Activated CD4-positive, alpha-beta T cell treated with anti-CD3 and anti-CD28 coated beads for 4 hours (primary cell): ENCODE measurements at regions not wholly inside any gene's neighbourhood (a gene's known extent, or its start where the extent isn't known, plus 50 kb on each side); places are given as distances from the start of the nearest gene placed in this dataset.

Experiments
- DNase-seq, 2 donors: peaks; one replicate each; pipeline ENCODE4 v3.0.0-alpha.2; 2020

DNA sequence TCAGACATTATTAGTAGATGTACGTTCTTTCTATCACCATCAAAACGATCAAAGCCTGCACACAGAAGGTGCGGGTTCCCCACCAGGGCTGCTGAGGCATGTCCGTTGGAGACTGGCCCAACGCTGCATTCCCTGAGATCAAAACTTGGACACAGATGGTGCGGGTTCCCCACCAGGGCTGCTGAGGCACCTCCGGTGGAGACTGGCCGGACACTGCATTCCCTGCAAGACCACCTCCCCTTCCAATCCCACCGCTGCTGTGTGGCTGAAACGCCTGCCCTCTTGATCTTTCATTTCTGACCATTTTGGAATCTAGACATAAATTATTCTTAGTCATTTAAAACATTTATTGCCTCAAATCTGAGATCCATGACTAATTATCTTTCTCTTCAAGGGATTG is 254.2 kb upstream of the SALL3 start:
- DNase-seq = no peak

DNA sequence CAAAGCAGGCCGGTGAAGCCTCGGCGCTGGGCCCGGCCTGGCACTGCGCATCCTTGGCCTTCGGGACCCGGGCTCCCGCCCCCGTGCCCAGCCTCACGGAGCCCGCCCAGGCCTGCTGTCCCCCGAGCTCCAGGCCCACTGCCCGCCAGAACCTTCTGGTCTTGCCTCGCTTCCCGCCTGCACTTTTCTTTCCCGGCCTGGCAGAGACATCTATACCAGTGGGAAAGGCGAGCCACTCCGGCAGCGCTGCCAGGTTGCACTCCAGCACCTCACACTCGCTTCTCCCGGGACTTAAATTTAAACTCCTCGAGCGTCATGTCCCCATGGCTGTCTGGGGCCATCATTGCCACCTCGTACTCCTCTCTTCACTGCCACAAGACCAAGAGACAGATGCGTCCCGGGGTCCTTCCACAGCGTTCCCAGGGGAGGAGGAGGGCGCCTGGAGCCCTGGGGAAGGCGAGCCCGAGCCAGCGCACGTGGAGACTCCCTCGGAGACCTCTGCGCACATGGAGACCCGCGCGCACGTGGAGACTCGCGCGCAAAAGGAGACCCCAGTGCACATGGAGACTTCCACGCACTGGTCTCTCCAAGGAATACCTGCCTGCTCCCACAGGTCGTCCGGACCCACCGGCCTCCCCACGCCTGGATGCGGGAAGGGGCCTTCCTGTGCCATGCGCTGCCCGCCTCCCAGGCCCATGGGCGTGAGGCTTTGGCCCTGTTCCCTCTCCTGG is 253.1 kb upstream of the SALL3 start:
- no peak for DNase-seq

DNA sequence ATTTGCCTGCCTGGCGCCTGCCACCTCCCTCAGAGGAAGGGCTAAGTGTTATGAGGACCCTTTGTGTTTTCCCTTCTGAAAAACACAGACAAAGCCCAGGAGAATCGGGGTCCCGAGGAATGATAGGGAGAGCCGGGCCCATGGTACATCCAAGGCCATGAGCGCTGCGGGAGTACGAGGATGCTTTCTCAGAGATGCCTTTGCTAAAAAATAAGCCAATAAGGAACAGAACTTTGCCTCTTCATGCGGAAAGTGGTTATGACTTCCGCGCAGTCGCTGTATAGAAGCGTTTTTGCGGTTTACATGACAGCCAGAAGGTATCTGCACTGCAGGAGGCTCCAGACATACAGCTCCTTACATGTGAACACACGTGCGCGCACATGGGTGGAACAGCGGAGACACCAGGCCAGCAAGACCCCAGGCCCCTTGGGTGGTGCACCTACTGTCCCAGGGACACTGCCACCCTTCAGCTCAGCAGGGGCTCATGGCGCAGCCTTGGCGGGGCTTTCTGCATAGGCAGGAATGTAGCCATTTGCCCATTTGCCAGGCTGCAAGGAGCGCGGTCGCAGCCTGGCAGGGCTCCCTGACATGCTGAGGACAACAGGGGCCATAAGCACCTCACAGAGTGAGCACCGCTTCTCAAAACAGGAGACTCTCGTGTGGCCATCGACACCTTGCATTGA is 252.4 kb upstream of the SALL3 start:
- no peak for DNase-seq

DNA sequence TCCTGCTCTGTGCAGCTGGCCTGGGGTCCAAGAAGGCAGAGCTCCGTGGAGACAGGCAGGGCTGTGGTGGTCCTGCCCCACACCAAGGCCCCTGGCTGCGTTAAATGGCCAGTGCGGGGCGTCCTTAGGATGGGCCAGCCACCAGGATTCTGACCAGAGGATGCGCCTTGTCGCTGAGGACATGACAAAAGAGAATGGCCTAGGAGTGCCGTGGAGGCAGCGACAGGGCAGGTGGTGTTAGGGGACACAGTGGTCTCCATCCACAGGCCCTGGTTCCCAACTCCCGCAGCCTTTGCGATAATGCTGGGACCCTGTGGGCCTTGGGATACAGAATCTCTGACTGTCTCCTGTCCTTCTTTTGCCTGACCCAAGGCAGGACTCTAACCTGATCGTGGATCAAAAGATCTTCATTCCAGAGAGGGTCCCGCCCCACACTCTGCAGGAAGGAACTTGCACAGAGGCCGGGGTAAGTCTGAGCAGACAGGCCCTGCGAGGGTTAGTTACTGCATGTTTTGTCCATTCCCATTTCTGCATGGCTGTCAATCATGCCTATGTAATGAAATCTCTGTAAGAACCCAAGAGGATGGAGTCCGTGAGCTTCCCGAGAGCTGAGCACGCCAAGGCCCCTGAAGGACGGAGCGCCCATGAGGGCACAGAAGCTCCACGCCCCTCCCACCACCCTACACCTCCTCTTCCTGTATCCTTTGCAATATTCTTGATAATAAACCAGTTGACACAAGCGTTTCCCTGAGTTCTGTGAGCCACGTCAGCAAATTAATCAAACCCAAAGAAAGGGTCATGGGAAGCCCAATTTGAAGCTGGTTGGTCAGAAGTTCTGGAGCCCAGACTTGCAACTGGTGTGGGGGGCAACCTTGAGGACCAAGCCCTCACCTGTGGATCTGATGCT is 251.5 kb upstream of the SALL3 start:
- DNase-seq = no peak

DNA sequence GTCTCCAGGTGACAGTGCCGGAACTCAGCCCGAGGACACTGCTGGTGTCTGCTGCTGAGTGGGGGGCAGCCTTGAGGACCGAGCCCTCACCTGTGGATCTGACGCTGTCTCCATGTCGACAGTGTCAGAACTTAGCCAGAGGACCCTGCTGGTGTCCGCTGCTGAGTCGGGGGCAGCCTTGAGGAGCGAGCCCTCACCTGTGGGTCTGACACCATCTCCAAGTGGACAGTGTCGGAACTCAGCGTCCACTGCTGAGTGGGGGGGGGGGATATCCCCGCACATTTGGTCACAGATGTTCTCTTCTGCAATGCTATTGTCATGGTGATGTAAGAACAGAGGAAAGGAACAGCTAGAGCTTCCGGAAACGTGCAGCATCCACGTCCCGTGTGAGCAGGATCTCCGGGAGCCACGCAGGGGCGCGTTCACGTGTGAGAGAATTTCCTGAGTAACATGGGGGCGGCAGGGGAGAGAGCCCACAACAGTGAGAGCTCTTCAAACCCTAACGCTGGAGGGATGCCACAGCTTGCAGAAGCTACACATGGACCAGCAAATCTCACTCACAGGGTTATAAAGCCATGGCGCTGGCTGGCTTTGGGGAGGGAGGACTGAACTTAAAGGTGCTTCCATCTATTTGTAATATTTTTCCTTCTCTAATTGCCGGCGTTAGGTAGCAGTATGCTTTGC is 250.7 kb upstream of the SALL3 start:
- no peak for DNase-seq

DNA sequence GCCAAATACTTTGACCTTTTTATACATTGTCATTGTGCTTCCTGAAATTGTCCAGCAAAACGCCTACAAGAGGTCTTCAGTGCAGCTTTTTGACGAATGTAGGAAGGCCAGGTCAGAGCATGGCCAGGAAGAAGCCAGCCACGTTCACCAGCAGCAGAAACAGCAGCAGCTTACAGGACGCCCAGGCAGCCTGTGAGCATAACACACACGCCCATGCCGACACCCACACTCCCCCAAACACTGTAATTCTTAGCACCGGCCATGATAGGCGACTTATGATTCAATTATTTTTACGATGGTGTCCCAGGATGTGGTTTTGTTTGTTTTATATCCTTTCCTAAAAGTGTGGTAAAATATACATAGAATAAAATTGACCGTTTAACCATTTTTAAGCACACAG is 249.1 kb upstream of the SALL3 start:
- no peak for DNase-seq

DNA sequence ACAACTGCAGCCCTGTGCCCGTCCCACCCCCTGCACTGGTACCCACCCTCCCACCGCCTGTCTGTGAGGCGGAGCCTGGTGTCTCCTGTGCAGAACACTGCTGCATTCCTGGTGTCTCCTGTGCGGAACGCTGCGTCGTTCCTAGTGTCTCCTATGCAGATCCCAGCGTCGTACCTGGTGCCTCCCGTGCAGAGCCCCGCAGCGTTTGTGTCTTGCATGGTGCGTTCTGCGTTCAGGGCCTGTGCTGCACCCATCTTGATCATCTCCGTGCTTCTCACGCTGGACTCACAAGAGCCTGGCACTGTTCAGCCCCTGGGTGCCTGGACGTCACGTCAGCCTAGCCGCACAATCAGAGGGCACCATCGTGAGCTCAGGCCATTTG is 248.6 kb upstream of the SALL3 start:
- DNase-seq = no peak

DNA sequence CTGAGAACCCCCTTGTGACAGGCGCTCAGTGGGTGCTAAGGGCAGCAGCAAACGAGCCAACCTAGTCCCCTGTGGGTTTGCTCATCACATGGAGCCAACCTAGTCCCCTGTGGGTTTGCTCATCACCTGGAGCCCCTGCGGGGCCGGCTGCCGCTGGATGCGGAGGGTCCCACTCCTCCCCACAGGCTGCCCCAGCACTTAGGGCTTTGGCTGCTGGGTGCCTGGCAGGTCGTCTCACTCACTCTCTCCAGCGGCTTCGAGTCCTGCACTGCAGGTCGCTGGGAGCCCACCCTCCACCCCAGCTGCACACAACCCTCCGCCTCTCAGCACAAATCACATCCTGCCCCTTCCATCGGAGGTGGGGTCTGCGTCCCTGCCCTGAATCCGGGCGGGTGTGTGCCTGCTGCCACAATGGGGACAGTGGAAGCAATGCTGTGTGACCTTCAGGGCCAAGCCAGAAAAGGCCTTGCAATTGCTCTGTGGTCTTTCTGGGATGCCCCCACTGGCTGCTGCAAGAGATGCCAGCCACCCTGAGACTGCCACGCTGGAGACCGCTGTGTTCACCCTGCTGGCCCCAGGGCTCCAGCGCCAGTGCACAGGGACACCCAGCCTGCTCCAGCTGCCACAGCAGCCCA is 248.1 kb upstream of the SALL3 start:
- no peak for DNase-seq

DNA sequence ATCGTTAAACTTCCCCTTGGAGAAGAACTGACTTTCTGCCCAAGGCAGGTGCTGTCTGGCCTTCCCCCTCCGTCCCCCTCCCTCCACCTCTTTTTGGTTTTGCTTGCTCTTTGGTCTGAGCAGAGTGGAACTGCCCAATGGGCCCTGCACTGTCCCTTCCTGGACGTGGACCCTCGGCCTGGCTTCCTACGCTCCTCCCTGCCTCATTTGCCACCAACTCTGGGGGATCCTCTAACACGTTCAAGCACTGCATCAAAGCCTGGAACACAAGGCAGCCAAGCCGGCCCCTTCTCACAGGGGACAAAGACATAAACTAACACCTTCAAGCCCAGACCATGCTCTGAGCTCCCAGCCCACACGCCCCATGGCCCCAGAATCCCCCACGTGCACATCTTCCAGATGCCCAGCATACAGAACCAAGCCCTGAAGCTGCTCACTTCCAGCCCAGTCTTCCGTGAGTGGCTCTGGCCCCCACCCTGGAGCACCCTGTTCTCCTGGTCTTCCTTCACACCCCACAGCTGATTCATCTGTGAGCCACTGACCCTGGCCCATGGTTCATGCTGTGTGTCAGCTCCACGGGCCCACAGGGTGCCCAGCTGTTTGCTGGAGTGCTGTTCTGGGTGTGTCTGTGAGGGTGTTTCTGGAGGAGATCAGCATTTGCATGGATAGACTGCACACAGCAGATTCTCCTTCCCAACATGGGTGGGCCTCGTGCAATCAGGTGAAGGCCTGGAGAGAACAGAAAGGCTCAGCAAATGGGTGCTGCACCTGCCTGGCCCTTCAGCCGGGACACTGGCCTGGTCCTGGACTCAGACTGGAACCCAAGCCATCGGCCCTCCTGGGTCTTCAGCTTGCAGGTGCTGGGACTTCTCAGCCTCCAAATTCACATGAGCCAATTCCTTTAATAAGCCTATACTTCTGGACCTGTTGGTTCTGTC is 247.1 kb upstream of the SALL3 start:
- no peak for DNase-seq

DNA sequence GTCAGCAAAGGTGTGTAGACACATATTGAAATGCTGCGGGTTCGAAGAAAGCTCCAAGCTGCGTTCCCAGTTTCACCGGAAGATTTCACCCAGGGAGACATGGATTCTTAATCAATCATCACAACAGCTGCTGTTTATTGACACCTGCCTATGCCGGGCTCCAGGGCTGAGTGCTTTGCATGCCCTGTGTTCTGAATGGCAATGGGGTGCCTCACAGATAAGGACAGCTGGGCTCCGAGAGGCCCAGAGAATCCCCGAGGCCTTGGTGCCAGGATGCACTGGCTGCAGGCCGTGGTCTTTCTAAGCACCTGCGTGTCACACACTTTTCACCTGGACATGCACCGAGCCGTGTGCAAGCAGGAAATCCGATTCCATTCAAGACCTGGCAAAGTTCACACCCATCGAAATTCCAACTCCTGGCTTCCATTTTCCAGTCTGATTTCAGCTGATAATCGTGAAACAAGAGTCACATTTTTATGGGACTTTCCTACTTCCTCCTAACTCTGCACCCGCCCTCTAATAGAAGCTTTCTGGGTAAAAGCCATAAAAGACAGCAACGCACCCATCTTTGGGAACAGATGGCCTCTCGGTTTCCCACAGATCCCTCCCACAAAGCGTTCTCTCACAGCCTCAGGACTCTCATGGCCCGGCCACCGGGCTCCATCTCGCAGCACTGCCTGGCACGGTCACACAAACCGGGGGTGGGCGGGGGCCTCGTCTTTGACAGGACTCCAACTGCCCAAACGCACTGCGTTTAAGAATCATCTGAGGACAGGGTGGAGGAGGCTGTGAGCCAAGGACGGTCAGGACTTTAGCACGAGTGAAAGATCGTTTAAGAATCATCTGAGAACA is 245.6 kb upstream of the SALL3 start:
- DNase-seq = no peak

DNA sequence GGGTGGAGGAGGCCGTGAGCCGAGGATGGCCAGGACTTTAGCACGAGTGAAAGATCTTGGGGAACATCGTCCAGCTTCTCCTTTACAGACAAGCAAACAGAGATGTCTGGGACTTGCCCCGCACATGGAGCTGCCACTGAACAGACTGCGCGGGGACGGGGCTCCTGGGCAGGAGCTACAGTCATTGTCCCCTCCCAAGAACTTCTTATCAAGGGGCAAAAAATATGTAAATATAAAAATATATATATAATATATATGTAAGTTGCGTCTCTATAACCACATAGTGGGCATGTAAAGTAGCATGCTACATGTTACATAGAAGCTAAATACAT is 245.0 kb upstream of the SALL3 start:
- DNase-seq = no peak

DNA sequence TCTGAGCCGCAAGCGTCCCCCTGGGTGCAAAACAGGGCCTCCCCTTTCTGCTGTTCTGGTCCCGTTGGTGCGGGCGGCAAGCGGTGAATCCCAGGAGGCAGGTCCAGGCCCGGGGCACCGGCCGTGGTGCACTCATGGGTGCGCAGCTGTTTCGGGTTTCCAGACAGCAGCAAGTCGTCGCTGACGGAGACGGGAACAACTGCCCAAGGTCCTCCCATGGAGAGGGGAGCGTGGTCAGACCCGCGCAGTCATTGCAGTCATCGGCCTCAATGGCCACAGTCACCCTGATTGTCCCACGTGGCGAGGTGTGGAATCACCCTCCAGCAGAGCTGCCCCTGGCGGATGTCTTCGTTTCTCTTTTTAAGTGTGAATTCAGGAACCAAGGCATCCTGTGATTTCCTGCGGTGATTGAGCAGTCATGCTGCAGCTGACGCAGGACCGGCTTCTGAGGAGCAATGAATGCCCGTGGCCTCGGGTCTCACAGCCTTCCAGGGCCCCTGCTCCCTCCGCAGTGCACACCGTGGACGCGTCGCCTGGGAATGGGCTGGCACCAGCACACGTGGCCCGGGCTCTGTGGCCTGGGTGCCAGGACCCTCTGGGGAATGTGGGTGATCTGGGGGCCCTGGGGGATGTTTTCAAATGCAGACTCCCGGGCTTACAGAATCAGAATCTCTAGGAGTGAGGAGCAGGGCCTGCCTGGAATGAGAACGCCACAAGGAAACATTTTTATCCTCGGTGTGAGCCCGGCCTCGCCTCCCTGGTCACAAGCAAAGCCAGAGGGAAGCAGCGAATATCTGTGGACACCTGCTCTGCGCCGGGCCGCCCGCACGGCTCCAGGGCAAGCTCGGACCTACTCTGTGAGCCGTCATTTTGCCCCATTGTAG is 244.2 kb upstream of the SALL3 start:
- DNase-seq = no peak

DNA sequence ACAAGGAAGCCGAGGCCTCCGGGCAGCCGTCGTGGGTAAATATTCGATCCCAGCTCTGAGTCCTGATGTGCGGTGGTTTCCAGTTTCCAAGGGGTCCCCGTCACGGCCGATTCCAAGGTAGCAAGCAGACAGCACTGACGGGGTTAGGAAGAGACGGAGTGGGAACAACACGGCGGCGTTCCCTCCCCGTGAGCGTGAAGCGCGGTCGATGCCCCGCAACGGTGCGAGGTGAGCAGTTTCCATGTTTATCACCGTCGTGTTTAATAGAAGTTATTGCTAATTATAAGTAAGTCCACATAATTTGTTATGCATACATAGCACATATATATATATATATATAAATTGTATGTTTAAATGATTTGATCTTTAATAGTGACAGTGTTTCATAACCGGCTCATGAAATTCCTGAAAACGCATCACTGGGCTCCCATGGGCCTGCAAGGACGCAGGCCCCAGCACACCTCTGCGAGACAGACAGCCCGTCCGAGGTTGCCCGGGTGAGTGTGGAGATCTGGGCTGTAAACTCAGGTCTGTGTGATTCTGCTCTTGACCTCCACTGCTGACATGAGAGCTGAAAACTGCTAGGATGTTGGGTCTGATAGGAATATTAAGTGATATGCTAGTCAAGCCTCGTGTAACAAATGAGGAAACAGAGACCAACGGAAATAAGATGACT is 243.5 kb upstream of the SALL3 start:
- no peak for DNase-seq

DNA sequence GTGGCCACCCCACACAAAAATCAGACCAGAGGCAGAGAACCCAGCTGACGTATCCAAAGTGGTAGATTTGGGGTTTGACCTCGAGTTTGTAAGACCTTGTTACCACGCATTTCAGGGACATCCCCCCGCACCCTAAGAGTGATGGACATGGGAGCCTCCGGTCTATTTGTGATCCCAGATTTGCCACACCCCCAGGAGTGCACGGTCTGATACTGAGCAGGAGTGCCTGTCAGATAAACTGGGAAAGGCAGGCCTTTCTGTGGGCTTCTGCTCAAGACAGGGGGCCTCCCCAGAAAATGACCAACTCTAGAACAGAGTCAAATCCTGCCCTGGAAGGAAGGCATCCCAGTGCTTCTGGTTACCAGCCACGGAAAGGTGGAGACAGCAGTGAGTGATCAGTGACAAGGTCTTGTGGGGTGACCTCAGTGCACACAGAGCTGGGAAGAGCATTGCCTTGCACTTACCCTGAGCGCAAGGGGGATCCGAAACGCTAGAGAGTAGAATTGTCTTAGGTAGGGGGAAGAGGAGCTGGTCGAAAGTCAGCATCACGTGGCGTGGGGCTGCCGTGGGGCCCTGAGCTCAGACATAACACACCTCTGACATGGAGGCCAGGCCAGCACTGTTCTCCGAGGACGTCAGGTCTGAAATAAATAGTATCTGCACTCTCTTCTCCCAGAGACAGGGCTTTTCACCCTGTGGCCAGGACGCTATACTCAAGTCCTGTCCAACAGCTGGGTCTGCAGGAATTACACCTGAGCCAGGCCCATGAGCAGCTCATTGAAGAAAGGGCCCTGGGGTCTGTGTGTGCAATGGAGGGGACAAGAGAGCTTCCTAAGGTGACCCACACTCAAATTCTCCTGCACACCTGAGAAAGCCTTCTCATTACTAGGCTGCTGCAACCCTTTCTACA is 242.4 kb upstream of the SALL3 start:
- DNase-seq = no peak

DNA sequence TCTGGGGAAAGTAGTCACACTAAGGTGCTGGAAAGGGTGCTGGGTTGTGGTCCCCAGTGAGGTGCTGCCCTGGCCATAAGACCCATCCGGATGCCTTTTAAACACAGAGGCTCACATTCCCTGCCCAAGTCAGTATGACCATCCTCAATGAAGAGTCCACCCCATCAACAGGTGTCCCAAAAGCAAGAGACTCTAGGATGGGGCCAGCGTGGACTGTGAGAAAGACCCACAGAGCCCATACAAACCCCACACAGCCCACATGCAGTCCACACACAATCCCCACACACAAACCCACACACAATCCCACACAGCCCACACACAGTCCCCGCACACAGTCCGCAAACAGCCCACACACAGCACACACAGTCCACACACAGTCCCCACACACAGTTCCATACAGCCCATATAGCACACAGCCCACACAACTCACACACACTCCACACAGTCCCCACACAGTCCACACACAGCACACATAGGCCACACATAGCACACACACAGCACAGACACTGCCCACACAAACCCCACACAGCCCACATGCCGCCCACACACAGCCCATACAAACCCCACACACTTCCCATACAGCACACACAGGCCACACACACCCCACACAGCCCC is 241.4 kb upstream of the SALL3 start:
- DNase-seq = no peak

DNA sequence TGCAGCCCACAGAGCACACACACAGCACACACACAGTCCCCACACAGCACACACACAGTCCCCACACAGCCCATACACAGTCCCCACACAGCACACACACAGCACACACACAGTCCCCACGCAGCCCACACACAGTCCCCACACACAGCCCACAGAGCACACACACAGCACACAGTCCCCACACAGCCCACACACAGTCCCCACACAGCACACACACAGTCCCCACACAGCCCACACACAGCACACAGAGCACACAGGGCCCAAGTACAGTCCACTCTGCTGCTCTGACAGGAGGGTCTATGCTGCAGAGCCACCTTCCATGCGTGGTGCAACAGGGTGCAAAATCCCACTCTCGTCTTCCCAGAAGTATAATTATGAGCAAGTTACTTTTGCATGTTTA is 240.5 kb upstream of the SALL3 start:
- no peak for DNase-seq

DNA sequence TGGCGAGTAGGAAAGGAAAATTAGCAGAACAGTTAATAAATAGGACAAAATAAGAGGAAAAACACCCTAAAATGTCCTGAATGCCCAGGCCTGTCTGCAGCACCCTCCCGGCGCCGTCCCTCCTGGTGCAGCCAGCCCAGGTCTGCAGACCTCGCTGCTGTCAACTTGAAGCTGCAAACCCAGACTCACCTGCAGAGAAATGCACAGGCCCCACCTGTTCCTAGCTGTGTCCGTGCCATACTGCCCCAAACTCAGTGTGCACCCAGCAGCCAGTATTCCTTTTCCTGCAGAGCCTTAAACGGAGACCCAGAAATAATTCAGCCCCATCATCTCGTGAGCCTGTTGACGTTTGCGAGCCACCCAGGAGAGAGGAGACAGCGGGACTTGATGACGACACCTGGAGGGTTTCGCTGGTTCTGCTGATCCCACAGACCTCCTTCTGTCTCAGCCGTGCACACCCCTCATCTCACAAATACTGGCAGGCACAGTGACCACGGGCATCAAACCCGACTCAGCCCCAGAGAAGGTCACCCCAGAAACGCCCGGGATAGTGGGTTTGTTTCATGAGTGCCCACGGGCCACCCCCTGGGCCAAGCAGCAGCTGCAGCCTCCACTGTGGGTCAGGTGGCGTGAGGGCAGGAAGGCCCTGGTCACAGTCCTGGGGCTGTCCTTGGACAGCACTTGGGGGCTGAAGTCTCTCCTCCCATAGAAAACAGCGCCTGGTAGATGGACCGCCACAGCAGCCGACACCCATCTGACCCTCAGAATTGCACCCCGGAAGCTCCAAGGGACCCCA is 239.5 kb upstream of the SALL3 start:
- no peak for DNase-seq
